K562 (cell line): ENCODE measurements at regions not wholly inside any gene's neighbourhood (a gene's known extent, or its start where the extent isn't known, plus 50 kb on each side); places are given as distances from the start of the nearest gene placed in this dataset.
A peak's percentile ranks its signal among the peaks of the same experiment; 100 is the strongest.

Experiments used
- ATF1 ChIP-seq, 2 experiments: fragments of 450-650 bp in 1 of 2; IDR thresholded peaks; 2 replicates each; pipeline ENCODE4 v1.6.1; 2016; ENCODE audit warnings: missing compliant biosample characterization in 1 of 2, missing genetic modification characterization in 1 of 2
- BMI1 ChIP-seq: fragments of 150-350 bp; IDR thresholded peaks from 2 replicates; pipeline ENCODE4 v1.6.1; 2014; ENCODE audit warnings: low read length
- MAFF ChIP-seq: IDR thresholded peaks from 2 replicates; pipeline ENCODE4 v1.6.1; 2012; ENCODE audit warnings: low read length, improper control_type of control experiment
- MAFG ChIP-seq: fragments of 450-650 bp; conservative IDR thresholded peaks from 2 replicates; pipeline ENCODE4 v1.6.1; 2016; ENCODE audit warnings: missing genetic modification characterization, missing compliant biosample characterization
- MAZ ChIP-seq, 2 experiments: fragments of 450-650 bp in 1 of 2; sonication (generic) in 1 of 2; formaldehyde crosslinking; IDR thresholded peaks in 1 of 2; conservative IDR thresholded peaks in 1 of 2; 2 replicates each; pipeline versions ENCODE4 v1.4.0 to v1.5.0; 2020; ENCODE audit warnings: mild to moderate bottlenecking in 1 of 2, missing genetic modification reagents in 1 of 2
- MIER1 ChIP-seq: fragments of 450-650 bp; IDR thresholded peaks from 2 replicates; pipeline ENCODE4 v1.6.1; 2016; ENCODE audit warnings: antibody characterized with exemption, mild to moderate bottlenecking, low read depth
- NFE2 ChIP-seq: IDR thresholded peaks from 2 replicates; pipeline ENCODE4 v1.6.1; 2014; ENCODE audit warnings: antibody characterized with exemption, low read depth
- RAD21 ChIP-seq, 2 experiments: fragments of 250-450 bp in 1 of 2; fragments of 450-650 bp in 1 of 2; sonication (Bioruptor Pico) in 1 of 2; formaldehyde crosslinking in 1 of 2; IDR thresholded peaks in 1 of 2; conservative IDR thresholded peaks in 1 of 2; 2 replicates each; pipeline versions ENCODE4 v1.4.0 to v1.8.0; 2020 to 2022; ENCODE audit warnings: mild to moderate bottlenecking in 2 of 2, moderate library complexity in 1 of 2
- SMC3 ChIP-seq: conservative IDR thresholded peaks from 2 replicates; pipeline ENCODE4 v1.6.1; 2011; ENCODE audit warnings: low read depth, low read length, improper control_type of control experiment; ENCODE audit not compliant: insufficient read depth
- SPI1 ChIP-seq: IDR thresholded peaks from 2 replicates; pipeline ENCODE4 v1.6.1; 2011; ENCODE audit warnings: low read depth, low read length, control low read depth, borderline replicate concordance
- SRSF1 ChIP-seq: fragments of 200-400 bp; formaldehyde crosslinking; IDR thresholded peaks from 2 replicates; pipeline ENCODE4 v1.6.1; 2017; ENCODE audit warnings: mild to moderate bottlenecking, low read depth, low read length, moderate library complexity
- TF ChIP-seq, protein P1 (sequence below), 2 experiments: IDR thresholded peaks; 2 replicates each; pipeline ENCODE4 v1.6.1; 2012; ENCODE audit warnings: improper control_type of control experiment in 2 of 2, low read depth in 2 of 2, low read length in 2 of 2, borderline replicate concordance in 1 of 2
- TF ChIP-seq, protein P2 (sequence below), 2 experiments: IDR thresholded peaks in 1 of 2; conservative IDR thresholded peaks in 1 of 2; 2 replicates each; pipeline ENCODE4 v1.6.1; 2016; ENCODE audit warnings: low read depth in 2 of 2, mild to moderate bottlenecking in 1 of 2, missing compliant biosample characterization in 1 of 2, missing genetic modification characterization in 1 of 2, moderate library complexity in 1 of 2
- TF ChIP-seq, protein P3 (sequence below), 2 experiments: fragments of 250-450 bp in 1 of 2; fragments of 450-650 bp in 1 of 2; sonication (Bioruptor Pico) in 1 of 2; IDR thresholded peaks; 2 replicates each; pipeline versions ENCODE4 v1.6.1 to v1.8.0; 2016 to 2021; ENCODE audit warnings: mild to moderate bottlenecking in 2 of 2, moderate library complexity in 2 of 2, missing compliant biosample characterization in 1 of 2, missing genetic modification characterization in 1 of 2
- TF ChIP-seq, protein P4 (sequence below): fragments of 450-650 bp; formaldehyde crosslinking; IDR thresholded peaks from 2 replicates; pipeline ENCODE4 v1.4.0; 2020; ENCODE audit warnings: mild to moderate bottlenecking, moderate library complexity

DNA sequence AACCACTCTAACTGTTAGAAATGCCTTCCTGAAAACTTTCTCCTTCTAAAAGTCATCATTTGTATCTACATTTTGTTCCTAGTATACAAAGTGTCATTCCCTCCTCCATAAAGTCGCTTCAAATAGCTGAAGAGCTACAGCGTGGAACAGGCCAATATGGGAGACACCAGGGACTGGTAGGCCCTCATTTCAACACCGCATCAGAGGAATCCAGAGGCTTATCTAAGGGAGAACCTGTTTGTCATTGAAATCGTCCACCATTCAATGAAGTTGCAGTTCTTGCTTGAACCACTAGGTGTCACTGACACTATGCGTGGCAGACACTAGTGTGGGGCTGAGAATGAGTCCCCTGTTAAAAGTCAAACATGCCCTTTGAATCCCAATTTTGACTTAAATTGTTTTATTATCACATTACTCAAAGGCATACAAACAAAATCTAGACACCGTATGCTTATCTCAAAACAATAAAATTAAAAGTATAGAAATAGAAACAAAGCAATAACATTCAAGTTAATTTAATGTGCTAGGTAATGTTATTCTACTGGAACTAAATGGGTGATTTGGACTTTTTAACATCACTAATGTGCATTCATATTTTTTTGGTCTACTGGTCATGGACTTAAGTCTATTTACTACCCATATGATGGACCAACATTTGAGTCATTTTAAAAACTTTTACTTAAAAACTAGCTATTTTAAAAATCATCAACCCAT, 182.3 kb downstream of the FCRL5 start (continued):
- TF ChIP-seq, protein P1, sequence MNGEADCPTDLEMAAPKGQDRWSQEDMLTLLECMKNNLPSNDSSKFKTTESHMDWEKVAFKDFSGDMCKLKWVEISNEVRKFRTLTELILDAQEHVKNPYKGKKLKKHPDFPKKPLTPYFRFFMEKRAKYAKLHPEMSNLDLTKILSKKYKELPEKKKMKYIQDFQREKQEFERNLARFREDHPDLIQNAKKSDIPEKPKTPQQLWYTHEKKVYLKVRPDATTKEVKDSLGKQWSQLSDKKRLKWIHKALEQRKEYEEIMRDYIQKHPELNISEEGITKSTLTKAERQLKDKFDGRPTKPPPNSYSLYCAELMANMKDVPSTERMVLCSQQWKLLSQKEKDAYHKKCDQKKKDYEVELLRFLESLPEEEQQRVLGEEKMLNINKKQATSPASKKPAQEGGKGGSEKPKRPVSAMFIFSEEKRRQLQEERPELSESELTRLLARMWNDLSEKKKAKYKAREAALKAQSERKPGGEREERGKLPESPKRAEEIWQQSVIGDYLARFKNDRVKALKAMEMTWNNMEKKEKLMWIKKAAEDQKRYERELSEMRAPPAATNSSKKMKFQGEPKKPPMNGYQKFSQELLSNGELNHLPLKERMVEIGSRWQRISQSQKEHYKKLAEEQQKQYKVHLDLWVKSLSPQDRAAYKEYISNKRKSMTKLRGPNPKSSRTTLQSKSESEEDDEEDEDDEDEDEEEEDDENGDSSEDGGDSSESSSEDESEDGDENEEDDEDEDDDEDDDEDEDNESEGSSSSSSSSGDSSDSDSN (IDR thresholded peaks at IDR 0.05; ENCODE audit: borderline replicate concordance in 1 of 2, low read depth in 2 of 2, low read length in 2 of 2): 0 out of 4 replicates have a peak, but pooled peaks of 1 of the 2 experiments have one; percentile 39
- TF ChIP-seq BMI1: no peak
- TF ChIP-seq MAZ (CRISPR knock-in tag; conservative IDR thresholded peaks at IDR 0.05 in 1 of 2, IDR thresholded peaks at IDR 0.05 in 1 of 2): 0 out of 4 replicates have a peak, but pooled peaks of 1 of the 2 experiments have one; percentile 23
- TF ChIP-seq MIER1: no peak
- TF ChIP-seq NFE2: peak; percentile 55; the same call in 1 of the 2 replicates
- TF ChIP-seq, protein P2, sequence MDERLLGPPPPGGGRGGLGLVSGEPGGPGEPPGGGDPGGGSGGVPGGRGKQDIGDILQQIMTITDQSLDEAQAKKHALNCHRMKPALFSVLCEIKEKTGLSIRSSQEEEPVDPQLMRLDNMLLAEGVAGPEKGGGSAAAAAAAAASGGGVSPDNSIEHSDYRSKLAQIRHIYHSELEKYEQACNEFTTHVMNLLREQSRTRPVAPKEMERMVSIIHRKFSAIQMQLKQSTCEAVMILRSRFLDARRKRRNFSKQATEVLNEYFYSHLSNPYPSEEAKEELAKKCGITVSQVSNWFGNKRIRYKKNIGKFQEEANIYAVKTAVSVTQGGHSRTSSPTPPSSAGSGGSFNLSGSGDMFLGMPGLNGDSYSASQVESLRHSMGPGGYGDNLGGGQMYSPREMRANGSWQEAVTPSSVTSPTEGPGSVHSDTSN (CRISPR knock-in tag; IDR thresholded peaks at IDR 0.05; ENCODE audit: low read depth): no peak
- TF ChIP-seq, protein P2 (tag; conservative IDR thresholded peaks at IDR 0.05; ENCODE audit: low read depth): peak; percentile 25; the same call in 1 of the 2 replicates
- TF ChIP-seq SMC3: peak; percentile 70
- TF ChIP-seq MAFF: no peak
- TF ChIP-seq, protein P3, sequence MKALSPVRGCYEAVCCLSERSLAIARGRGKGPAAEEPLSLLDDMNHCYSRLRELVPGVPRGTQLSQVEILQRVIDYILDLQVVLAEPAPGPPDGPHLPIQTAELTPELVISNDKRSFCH (CRISPR knock-in tag; IDR thresholded peaks at IDR 0.05): no peak
- TF ChIP-seq, protein P3 (tag; IDR thresholded peaks at IDR 0.05): peak; percentile 72; the same call in 1 of the 2 replicates
- TF ChIP-seq, protein P4, sequence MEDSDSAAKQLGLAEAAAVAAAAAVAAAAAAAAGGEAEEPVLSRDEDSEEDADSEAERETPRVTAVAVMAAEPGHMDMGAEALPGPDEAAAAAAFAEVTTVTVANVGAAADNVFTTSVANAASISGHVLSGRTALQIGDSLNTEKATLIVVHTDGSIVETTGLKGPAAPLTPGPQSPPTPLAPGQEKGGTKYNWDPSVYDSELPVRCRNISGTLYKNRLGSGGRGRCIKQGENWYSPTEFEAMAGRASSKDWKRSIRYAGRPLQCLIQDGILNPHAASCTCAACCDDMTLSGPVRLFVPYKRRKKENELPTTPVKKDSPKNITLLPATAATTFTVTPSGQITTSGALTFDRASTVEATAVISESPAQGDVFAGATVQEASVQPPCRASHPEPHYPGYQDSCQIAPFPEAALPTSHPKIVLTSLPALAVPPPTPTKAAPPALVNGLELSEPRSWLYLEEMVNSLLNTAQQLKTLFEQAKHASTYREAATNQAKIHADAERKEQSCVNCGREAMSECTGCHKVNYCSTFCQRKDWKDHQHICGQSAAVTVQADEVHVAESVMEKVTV (CRISPR knock-in tag): peak; percentile 68
- TF ChIP-seq MAFG: no peak
- no peak for TF ChIP-seq SPI1
- no peak for TF ChIP-seq SRSF1
- peak; percentile 84 to 88 for TF ChIP-seq RAD21 (CRISPR knock-in tag; conservative IDR thresholded peaks at IDR 0.05 in 1 of 2, IDR thresholded peaks at IDR 0.05 in 1 of 2)
- no peak for TF ChIP-seq ATF1 (CRISPR knock-in tag; IDR thresholded peaks at IDR 0.05)
- peak; percentile 41; the same call in 1 of the 2 replicates for TF ChIP-seq ATF1 (tag; IDR thresholded peaks at IDR 0.05)
